PC-3 (cell line): ENCODE measurements at regions not wholly inside any gene's neighbourhood (a gene's known extent, or its start where the extent isn't known, plus 50 kb on each side); places are given as distances from the start of the nearest gene placed in this dataset.

Experiments
- EZH2 ChIP-seq: fragments of 300-600 bp; sonication (generic); IDR thresholded peaks from one replicate; pipeline ENCODE4 v1.6.1; 2017; ENCODE audit warnings: antibody characterized with exemption, mild to moderate bottlenecking, low read length; ENCODE audit not compliant: unreplicated experiment
- TF ChIP-seq, protein P1 (sequence below): fragments of 300-600 bp; sonication (generic); conservative IDR thresholded peaks from 2 replicates; pipeline ENCODE4 v1.5.1; 2017; ENCODE audit warnings: antibody characterized with exemption, low read depth, mild to moderate bottlenecking, low read length

DNA sequence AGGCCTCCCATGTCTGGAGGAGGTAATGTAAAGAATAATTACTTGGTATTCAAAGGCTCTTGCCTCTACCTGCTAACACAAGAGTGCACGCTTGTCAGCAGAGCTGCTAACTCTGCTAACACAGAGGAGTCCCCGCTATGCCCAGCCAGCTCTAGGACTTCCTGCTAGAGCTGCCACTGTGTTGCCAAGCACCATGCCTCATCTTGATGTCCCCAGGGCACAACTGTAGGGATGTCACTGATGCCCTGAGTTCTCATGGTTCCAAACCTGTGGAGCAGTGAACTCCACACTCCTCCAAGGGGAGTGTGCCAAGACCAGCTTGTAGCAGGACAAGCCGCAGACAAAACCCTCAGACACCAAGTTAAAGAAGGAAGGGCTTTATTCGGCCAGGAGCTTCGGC lies 55.3 kb upstream of the CLDN24 start:
- TF ChIP-seq, protein P1, sequence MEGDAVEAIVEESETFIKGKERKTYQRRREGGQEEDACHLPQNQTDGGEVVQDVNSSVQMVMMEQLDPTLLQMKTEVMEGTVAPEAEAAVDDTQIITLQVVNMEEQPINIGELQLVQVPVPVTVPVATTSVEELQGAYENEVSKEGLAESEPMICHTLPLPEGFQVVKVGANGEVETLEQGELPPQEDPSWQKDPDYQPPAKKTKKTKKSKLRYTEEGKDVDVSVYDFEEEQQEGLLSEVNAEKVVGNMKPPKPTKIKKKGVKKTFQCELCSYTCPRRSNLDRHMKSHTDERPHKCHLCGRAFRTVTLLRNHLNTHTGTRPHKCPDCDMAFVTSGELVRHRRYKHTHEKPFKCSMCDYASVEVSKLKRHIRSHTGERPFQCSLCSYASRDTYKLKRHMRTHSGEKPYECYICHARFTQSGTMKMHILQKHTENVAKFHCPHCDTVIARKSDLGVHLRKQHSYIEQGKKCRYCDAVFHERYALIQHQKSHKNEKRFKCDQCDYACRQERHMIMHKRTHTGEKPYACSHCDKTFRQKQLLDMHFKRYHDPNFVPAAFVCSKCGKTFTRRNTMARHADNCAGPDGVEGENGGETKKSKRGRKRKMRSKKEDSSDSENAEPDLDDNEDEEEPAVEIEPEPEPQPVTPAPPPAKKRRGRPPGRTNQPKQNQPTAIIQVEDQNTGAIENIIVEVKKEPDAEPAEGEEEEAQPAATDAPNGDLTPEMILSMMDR: no peak
- TF ChIP-seq EZH2: no peak
